Peyer's patch (tissue), 4 donors: ENCODE measurements at regions not wholly inside any gene's neighbourhood (a gene's known extent, or its start where the extent isn't known, plus 50 kb on each side); places are given as distances from the start of the nearest gene placed in this dataset.

ENCODE experiments used
- CTCF ChIP-seq, 6 experiments: fragments of 450-650 bp in 4 of 6; fragments of 200-600 bp in 2 of 6; sonication (generic) in 1 of 6; IDR thresholded peaks; one replicate each; pipeline ENCODE4 v1.5.1; 2017 to 2019; ENCODE audit warnings: antibody characterized with exemption in 6 of 6, mild to moderate bottlenecking in 3 of 6, moderate library complexity in 1 of 6
- POLR2A ChIP-seq, 2 donors: fragments of 450-650 bp; IDR thresholded peaks; one replicate each; pipeline ENCODE4 v1.5.1; 2017; ENCODE audit warnings: antibody characterized with exemption in 2 of 2, mild to moderate bottlenecking in 2 of 2, moderate library complexity in 2 of 2

GRCh38 chr2:226233388-226233787 lies 566.2 kb downstream of the IRS1 start:
- no peak for TF ChIP-seq CTCF (IDR thresholded peaks at IDR 0.05)
- no peak for TF ChIP-seq POLR2A (IDR thresholded peaks at IDR 0.05)
